GM12878 (cell line): ENCODE measurements at regions not wholly inside any gene's neighbourhood (a gene's known extent, or its start where the extent isn't known, plus 50 kb on each side); places are given as distances from the start of the nearest gene placed in this dataset.

ENCODE experiments used
- ATAC-seq: fragments of 200-7000 bp; cut with Tn5 transposase; 3 replicates; pipeline ENCODE4 v1.9.1; 2020; ENCODE audit warnings: mild to moderate bottlenecking, moderate library complexity
- BruUV-seq: library from RNA; stranded (reverse); fragments of 400-500 nt; replicated peaks from 2 replicates; lab custom pipeline; 2021; lab: Mats Ljungman, UMichigan
- CTCF ChIA-PET: fragments of 300-600 bp; sonication (Branson Sonifier 250); formaldehyde crosslinking; extraction: SDS; loops from one replicate; lab custom pipeline; 2021; ENCODE audit warnings: inconsistent platforms; lab: Yijun Ruan, JAX
- POLR2A ChIA-PET: fragments of 350-600 bp; formaldehyde crosslinking; extraction: SDS; loops from one replicate; lab custom pipeline; 2021; ENCODE audit warnings: inconsistent platforms; lab: Charles Lee
- RAD21 ChIA-PET: fragments of 300-600 bp; sonication (Branson Sonifier 250); formaldehyde crosslinking; loops from one replicate; lab custom pipeline; 2023; ENCODE audit warnings: antibody characterized with exemption; ENCODE audit not compliant: unreplicated experiment; lab: Charles Lee
- SMC1A ChIA-PET: fragments of 300-600 bp; sonication (Branson Sonifier 250); formaldehyde crosslinking; loops from one replicate; lab custom pipeline; 2023; ENCODE audit not compliant: unreplicated experiment, uncharacterized antibody; lab: Charles Lee
- DNase-seq: peaks from one replicate; pipeline ENCODE4 v3.0.0-alpha.2; 2011; ENCODE audit warnings: low read depth, low spot score
- FAIRE-seq: peaks from 3 replicates; lab custom pipeline; 2011; peaks lifted over from hg19 to GRCh38; lab: Jason Lieb, UNC
- H2AFZ ChIP-seq: 2 replicates; pipeline ENCODE4 v1.6.0; 2011; ENCODE audit warnings: low read depth, low read length, control low read depth; ENCODE audit not compliant: control insufficient read depth
- H3K27ac ChIP-seq: 2 replicates; pipeline ENCODE4 v1.5.1; 2011; ENCODE audit warnings: control low read depth; ENCODE audit not compliant: control insufficient read depth, insufficient read depth
- H3K27me3 ChIP-seq, 2 experiments: replicated peaks in 1 of 2; 2 replicates each; pipeline versions ENCODE4 v1.6.0 to v1.6.1; 2011; ENCODE audit warnings: low read length in 1 of 2; ENCODE audit not compliant: control insufficient read depth in 2 of 2, insufficient read depth in 2 of 2
- H3K36me3 ChIP-seq, 2 experiments: 2 replicates each; pipeline ENCODE4 v1.5.1; 2011; ENCODE audit warnings: low read length in 1 of 2; ENCODE audit not compliant: control insufficient read depth in 2 of 2, insufficient read depth in 2 of 2
- H3K4me1 ChIP-seq: 2 replicates; pipeline ENCODE4 v1.6.1; 2011; ENCODE audit warnings: mild to moderate bottlenecking, low read length, moderate library complexity, mixed read lengths; ENCODE audit not compliant: control insufficient read depth, insufficient read depth
- H3K4me2 ChIP-seq: 2 replicates; pipeline ENCODE4 v1.6.0; 2011; ENCODE audit warnings: control low read depth; ENCODE audit not compliant: control insufficient read depth, insufficient read depth
- H3K4me3 ChIP-seq: fragments of 200-600 bp; sonication (generic); 2 replicates; pipeline ENCODE4 v1.5.1; 2016
- H3K79me2 ChIP-seq: 2 replicates; pipeline ENCODE4 v1.6.0; 2011; ENCODE audit warnings: low read length; ENCODE audit not compliant: control insufficient read depth, insufficient read depth
- H3K9ac ChIP-seq: 2 replicates; pipeline ENCODE4 v1.8.0; 2011; ENCODE audit warnings: low read length, control low read depth, mixed read lengths; ENCODE audit not compliant: control insufficient read depth, insufficient read depth
- H3K9me3 ChIP-seq: replicated peaks from 3 replicates; pipeline ENCODE4 v1.5.1; 2011; ENCODE audit warnings: mild to moderate bottlenecking, low read length; ENCODE audit not compliant: control insufficient read depth, insufficient read depth
- H4K20me1 ChIP-seq: 2 replicates; pipeline ENCODE4 v1.6.0; 2011; ENCODE audit not compliant: control insufficient read depth, insufficient read depth
- CBX5 ChIP-seq: sonication (generic); IDR thresholded peaks from 2 replicates; pipeline ENCODE4 v1.6.1; 2016; ENCODE audit warnings: low read depth, moderate library complexity, mild to moderate bottlenecking, inconsistent platforms
- HDGF ChIP-seq: fragments of 450-650 bp; IDR thresholded peaks from 2 replicates; pipeline ENCODE4 v1.6.1; 2016; ENCODE audit warnings: antibody characterized with exemption
- JUND ChIP-seq: IDR thresholded peaks from 2 replicates; pipeline ENCODE4 v1.6.1; 2012; ENCODE audit warnings: low read depth, mild to moderate bottlenecking, low read length, improper control_type of control experiment, moderate library complexity
- LARP7 ChIP-seq: fragments of 450-650 bp; IDR thresholded peaks from 2 replicates; pipeline ENCODE4 v1.6.1; 2017; ENCODE audit warnings: mild to moderate bottlenecking
- NRF1 ChIP-seq: conservative IDR thresholded peaks from 2 replicates; pipeline ENCODE4 v1.6.1; 2011; ENCODE audit warnings: mild to moderate bottlenecking, low read depth, low read length, improper control_type of control experiment
- RUNX3 ChIP-seq: IDR thresholded peaks from 2 replicates; pipeline ENCODE4 v1.6.1; 2012; ENCODE audit warnings: low read length, inconsistent platforms
- ZNF274 ChIP-seq: IDR thresholded peaks from one replicate; pipeline ENCODE4 v1.8.0; 2011; ENCODE audit not compliant: insufficient read length, insufficient read depth
- WGBS: methylation state at CpG from one replicate; pipeline ENCODE4 v1.1.6; 2016; ENCODE audit warnings: low lambda C conversion rate; ENCODE audit not compliant: insufficient replicate concordance, insufficient coverage; ENCODE audit errors: missing lambda C conversion rate; 5-methylcytosine and 5-hydroxymethylcytosine counted together
- in situ Hi-C: fragments of 300-500 bp; cut with MboI; formaldehyde crosslinking; loops from 9 replicates; pipeline ENCODE4 v1.14.3; 2018; ENCODE audit warnings: mixed read lengths
- intact Hi-C: fragments of 100-400 bp; cut with micrococcal nuclease; formaldehyde crosslinking; loops from one replicate; pipeline ENCODE4 v1.14.2; 2022; ENCODE audit not compliant: unreplicated experiment
- TF ChIP-seq, protein P1 (sequence below): fragments of 450-650 bp; conservative IDR thresholded peaks from 2 replicates; pipeline ENCODE4 v1.6.1; 2017; ENCODE audit warnings: mild to moderate bottlenecking, moderate library complexity
- TF ChIP-seq, protein P2 (sequence below): fragments of 150-350 bp; IDR thresholded peaks from 2 replicates; pipeline ENCODE4 v1.6.1; 2016; ENCODE audit warnings: low read depth, low read length
- TF ChIP-seq, protein P3 (sequence below), 3 experiments: IDR thresholded peaks in 2 of 3; conservative IDR thresholded peaks in 1 of 3; 2 replicates each; pipeline ENCODE4 v1.5.1; 2011; ENCODE audit warnings: low read depth in 3 of 3, low read length in 3 of 3, mild to moderate bottlenecking in 3 of 3, control low read depth in 2 of 3, moderate library complexity in 2 of 3, inconsistent platforms in 1 of 3, mixed read lengths in 1 of 3; ENCODE audit not compliant: control insufficient read depth in 2 of 3, insufficient read depth in 1 of 3; ENCODE audit errors: extremely low read depth in 1 of 3

DNA sequence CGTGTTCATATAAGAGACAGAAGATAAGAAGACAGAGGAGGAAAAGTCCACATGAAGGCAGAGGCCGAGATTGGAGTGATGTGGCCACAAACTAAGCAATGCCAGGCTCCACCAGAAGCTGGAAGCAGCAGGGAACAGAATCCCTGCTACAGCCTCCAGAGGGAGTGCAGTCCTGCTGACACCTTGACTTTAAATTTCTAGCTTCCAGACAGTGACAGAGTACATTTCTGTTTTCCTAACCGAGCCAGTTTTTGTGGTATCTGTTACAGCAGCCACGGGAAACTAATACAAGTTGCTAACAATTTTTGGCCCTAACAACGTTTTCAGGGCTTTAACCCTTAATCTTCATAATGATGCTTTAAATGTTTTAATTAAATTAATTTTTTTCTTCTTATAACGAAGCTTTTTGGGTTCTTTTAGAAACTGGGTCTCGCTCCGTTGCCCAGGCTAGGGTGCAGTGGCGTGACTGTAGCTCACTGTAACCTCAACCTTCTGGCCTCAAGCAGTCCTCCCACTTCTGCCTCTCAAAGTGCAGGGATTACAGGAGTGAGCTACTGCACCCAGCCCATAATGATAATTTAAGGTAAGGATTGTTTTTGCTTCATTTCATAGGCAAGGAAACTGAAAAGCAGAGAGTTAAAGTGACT is 202.3 kb upstream of the PROK2 start:
- FAIRE-seq (no peak), ATAC-seq (no peak), DNase-seq (no peak)
- no peaks in the 10 kb centered on the region for H3K36me3 ChIP-seq
- peaks cover 5% of the 10 kb centered on the region; the same call in 2 of the 3 replicates for H3K9me3 ChIP-seq
- 75% methylated on average over 9 of the region's 9 CpGs for WGBS
- ChIA-PET SMC1A (interaction anchor here (0.8 to 8.6 kb wide), 12 partner anchors 11 to 177 kb away, joined by 3 to 92 read pairs (median 4); no protein-coding TSS in a partner anchor), POLR2A (interaction anchor here (0.6 to 1.2 kb wide), 3 partner anchors 94 to 390 kb away, joined by 3 to 4 read pairs (median 3); no protein-coding TSS in a partner anchor), RAD21 (interaction anchor here (1.2 to 7.5 kb wide), 6 partner anchors 10 to 177 kb away, joined by 3 to 87 read pairs (median 6); no protein-coding TSS in a partner anchor), CTCF (interaction anchor here (0.8 to 2.9 kb wide), 8 partner anchors 9 to 187 kb away, joined by 3 to 12 read pairs (median 6); no protein-coding TSS in a partner anchor)
- no TSS peak for BruUV-seq
- no peaks in the 10 kb centered on the region for H3K27me3 ChIP-seq
- no peaks in the 10 kb centered on the region for H4K20me1 ChIP-seq
- in situ Hi-C loops: no loop called here
- no peak overlapping the region for H3K9ac ChIP-seq
- no peak overlapping the region for H3K27ac ChIP-seq
- intact Hi-C loops: loop anchor here (10.0 kb wide), 1 partner anchor 838 kb away; no protein-coding TSS in a partner anchor
- TF ChIP-seq CBX5 (no peak), JUND (no peak), RUNX3 (0 out of 2 replicates have a peak, but pooled peaks have one; percentile 20), ZNF274 (no peak), NRF1 (no peak), LARP7 (no peak), HDGF (no peak)
- TF ChIP-seq, protein P1, sequence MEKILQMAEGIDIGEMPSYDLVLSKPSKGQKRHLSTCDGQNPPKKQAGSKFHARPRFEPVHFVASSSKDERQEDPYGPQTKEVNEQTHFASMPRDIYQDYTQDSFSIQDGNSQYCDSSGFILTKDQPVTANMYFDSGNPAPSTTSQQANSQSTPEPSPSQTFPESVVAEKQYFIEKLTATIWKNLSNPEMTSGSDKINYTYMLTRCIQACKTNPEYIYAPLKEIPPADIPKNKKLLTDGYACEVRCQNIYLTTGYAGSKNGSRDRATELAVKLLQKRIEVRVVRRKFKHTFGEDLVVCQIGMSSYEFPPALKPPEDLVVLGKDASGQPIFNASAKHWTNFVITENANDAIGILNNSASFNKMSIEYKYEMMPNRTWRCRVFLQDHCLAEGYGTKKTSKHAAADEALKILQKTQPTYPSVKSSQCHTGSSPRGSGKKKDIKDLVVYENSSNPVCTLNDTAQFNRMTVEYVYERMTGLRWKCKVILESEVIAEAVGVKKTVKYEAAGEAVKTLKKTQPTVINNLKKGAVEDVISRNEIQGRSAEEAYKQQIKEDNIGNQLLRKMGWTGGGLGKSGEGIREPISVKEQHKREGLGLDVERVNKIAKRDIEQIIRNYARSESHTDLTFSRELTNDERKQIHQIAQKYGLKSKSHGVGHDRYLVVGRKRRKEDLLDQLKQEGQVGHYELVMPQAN: no peak
- TF ChIP-seq, protein P2, sequence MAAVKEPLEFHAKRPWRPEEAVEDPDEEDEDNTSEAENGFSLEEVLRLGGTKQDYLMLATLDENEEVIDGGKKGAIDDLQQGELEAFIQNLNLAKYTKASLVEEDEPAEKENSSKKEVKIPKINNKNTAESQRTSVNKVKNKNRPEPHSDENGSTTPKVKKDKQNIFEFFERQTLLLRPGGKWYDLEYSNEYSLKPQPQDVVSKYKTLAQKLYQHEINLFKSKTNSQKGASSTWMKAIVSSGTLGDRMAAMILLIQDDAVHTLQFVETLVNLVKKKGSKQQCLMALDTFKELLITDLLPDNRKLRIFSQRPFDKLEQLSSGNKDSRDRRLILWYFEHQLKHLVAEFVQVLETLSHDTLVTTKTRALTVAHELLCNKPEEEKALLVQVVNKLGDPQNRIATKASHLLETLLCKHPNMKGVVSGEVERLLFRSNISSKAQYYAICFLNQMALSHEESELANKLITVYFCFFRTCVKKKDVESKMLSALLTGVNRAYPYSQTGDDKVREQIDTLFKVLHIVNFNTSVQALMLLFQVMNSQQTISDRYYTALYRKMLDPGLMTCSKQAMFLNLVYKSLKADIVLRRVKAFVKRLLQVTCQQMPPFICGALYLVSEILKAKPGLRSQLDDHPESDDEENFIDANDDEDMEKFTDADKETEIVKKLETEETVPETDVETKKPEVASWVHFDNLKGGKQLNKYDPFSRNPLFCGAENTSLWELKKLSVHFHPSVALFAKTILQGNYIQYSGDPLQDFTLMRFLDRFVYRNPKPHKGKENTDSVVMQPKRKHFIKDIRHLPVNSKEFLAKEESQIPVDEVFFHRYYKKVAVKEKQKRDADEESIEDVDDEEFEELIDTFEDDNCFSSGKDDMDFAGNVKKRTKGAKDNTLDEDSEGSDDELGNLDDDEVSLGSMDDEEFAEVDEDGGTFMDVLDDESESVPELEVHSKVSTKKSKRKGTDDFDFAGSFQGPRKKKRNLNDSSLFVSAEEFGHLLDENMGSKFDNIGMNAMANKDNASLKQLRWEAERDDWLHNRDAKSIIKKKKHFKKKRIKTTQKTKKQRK: no peak
- TF ChIP-seq, protein P3, sequence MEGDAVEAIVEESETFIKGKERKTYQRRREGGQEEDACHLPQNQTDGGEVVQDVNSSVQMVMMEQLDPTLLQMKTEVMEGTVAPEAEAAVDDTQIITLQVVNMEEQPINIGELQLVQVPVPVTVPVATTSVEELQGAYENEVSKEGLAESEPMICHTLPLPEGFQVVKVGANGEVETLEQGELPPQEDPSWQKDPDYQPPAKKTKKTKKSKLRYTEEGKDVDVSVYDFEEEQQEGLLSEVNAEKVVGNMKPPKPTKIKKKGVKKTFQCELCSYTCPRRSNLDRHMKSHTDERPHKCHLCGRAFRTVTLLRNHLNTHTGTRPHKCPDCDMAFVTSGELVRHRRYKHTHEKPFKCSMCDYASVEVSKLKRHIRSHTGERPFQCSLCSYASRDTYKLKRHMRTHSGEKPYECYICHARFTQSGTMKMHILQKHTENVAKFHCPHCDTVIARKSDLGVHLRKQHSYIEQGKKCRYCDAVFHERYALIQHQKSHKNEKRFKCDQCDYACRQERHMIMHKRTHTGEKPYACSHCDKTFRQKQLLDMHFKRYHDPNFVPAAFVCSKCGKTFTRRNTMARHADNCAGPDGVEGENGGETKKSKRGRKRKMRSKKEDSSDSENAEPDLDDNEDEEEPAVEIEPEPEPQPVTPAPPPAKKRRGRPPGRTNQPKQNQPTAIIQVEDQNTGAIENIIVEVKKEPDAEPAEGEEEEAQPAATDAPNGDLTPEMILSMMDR (IDR thresholded peaks at IDR 0.05 in 2 of 3, conservative IDR thresholded peaks at IDR 0.05 in 1 of 3; ENCODE audit: control insufficient read depth in 2 of 3, extremely low read depth in 1 of 3, insufficient read depth in 1 of 3, low read depth in 3 of 3, low read length in 3 of 3): 0 out of 6 replicates have a peak, but pooled peaks of 2 of the 3 experiments have one; percentile 8 to 9
- H3K4me2 ChIP-seq: no peak overlapping the region
- no peak overlapping the region for H3K4me3 ChIP-seq
- peaks cover 56% of the 10 kb centered on the region for H3K4me1 ChIP-seq
- H3K79me2 ChIP-seq: no peaks in the 10 kb centered on the region
- no peak overlapping the region for H2AFZ ChIP-seq
